Mucosa of descending colon (tissue), 3 donors: ENCODE measurements at regions not wholly inside any gene's neighbourhood (a gene's known extent, or its start where the extent isn't known, plus 50 kb on each side); places are given as distances from the start of the nearest gene placed in this dataset.
A peak's percentile ranks its signal among the peaks of the same experiment; 100 is the strongest.

Experiments used
- ATAC-seq: fragments of 200-7000 bp; cut with Tn5 transposase; one replicate; pipeline ENCODE4 v1.9.1; 2020; ENCODE audit warnings: mild to moderate bottlenecking, moderate library complexity
- DNase-seq, 3 donors: peaks; one replicate each; pipeline ENCODE4 v3.0.0-alpha.2; 2020
- H3K36me3 ChIP-seq: fragments of 200-600 bp; one replicate; pipeline ENCODE4 v1.8.0; 2021; ENCODE audit warnings: low read depth, mild to moderate bottlenecking
- H3K4me1 ChIP-seq: fragments of 200-600 bp; one replicate; pipeline ENCODE4 v1.8.0; 2021; ENCODE audit warnings: low read depth, mild to moderate bottlenecking
- H3K4me3 ChIP-seq: fragments of 200-600 bp; one replicate; pipeline ENCODE4 v1.8.0; 2021; ENCODE audit warnings: mild to moderate bottlenecking
- H3K9me3 ChIP-seq: fragments of 200-600 bp; one replicate; pipeline ENCODE4 v1.8.0; 2021; ENCODE audit warnings: mild to moderate bottlenecking
- CTCF ChIP-seq: fragments of 200-600 bp; IDR thresholded peaks from one replicate; pipeline ENCODE4 v1.8.0; 2022; ENCODE audit warnings: antibody characterized with exemption, mild to moderate bottlenecking
- intact Hi-C, 2 donors: fragments of 100-400 bp; cut with DNase I in 1 of 2; cut with micrococcal nuclease in 1 of 2; formaldehyde crosslinking; loops; one replicate each; pipeline versions ENCODE4 v1.11.0 to v1.11.1; 2022; cut with DNase I, micrococcal nuclease
- donor health status: DM: no; HTN: no; CAD: no; lungs with moderate emphysema.
- donor health status: DM: no; HTN: no; CAD: no.
- donor health status: DM: no; HTN: yes; CAD: no.

GRCh38 chr12:114735680-114736374, 51.9 kb upstream of the TBX3 start:
- Histone ChIP-seq H3K9me3 (no peaks in the 10 kb centered on the region), H3K4me1 (peaks cover 12% of the 10 kb centered on the region), H3K4me3 (no peak overlapping the region), H3K36me3 (no peaks in the 10 kb centered on the region)
- ATAC-seq (no peak), DNase-seq (peak in 2 of 3 donors; percentile 21 to 32)
- intact Hi-C loops = no loop called here
- no peak for TF ChIP-seq CTCF

GRCh38 chr12:114735011-114735410, 51.0 kb upstream of the TBX3 start:
- DNase-seq = no peak
- TF ChIP-seq CTCF = no peak
- Histone ChIP-seq H3K36me3 (no peaks in the 10 kb centered on the region), H3K9me3 (no peaks in the 10 kb centered on the region), H3K4me3 (no peak overlapping the region), H3K4me1 (peaks cover 12% of the 10 kb centered on the region)
- intact Hi-C loops = no loop called here
- ATAC-seq = no peak

- DNase-seq = peak; percentile 54 to 76 (median 63)
- no peak for TF ChIP-seq CTCF
- ATAC-seq = peak; percentile 79
These were observed 49.9 kb upstream of the TBX3 start for GRCh38 chr12:114733919-114734318.

More at GRCh38 chr12:114733919-114734318, 49.9 kb upstream of the TBX3 start:
- H3K4me3 ChIP-seq = no peak overlapping the region
- peaks cover 12% of the 10 kb centered on the region for H3K4me1 ChIP-seq
- intact Hi-C loops = no loop called here
- no peaks in the 10 kb centered on the region for H3K9me3 ChIP-seq
- H3K36me3 ChIP-seq = no peaks in the 10 kb centered on the region
